ENCODE measurements at regions not wholly inside any gene's neighbourhood (a gene's known extent, or its start where the extent isn't known, plus 50 kb on each side); places are given as distances from the start of the nearest gene placed in this dataset.
"Not testable (repeated sequence)": the region's sequence is repeated elsewhere in the genome, so short reads cannot be mapped to it uniquely, and the experiment has no call there.

DNA sequence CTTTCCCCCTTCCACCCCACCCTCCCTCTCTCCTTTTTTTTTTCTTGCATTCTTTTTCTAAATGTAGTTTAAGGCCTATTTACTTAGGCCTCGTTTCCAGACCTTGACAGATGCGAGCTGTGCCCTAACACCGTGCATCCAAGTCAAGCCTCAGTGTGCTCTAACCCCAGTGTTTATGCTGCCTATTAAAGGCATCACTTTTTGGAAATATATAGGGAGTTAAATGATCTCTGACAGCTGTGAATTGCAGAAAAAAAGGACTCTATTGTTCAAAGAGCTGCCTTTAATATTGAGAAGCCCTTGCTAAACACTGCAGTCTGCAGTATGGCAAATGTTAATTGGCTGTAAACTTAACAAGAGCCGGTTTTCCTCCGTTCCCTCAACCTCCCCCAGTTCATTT is 270.4 kb upstream of the TUT7 start:
- Histone ChIP-seq H3K9me3 (no peaks in the 10 kb centered on the region), H3K27me3 (no peaks in the 10 kb centered on the region), H3K4me1 (no peaks in the 10 kb centered on the region), H3K4me3 (no peak overlapping the region), H3K27ac (no peak overlapping the region), H3K36me3 (no peaks in the 10 kb centered on the region)
- ATAC-seq (ENCODE audit: low FRiP score in 2 of 2) (peak in 1 of 2 donors; percentile 72), DNase-seq (no peak)
- TF ChIP-seq, protein P1, sequence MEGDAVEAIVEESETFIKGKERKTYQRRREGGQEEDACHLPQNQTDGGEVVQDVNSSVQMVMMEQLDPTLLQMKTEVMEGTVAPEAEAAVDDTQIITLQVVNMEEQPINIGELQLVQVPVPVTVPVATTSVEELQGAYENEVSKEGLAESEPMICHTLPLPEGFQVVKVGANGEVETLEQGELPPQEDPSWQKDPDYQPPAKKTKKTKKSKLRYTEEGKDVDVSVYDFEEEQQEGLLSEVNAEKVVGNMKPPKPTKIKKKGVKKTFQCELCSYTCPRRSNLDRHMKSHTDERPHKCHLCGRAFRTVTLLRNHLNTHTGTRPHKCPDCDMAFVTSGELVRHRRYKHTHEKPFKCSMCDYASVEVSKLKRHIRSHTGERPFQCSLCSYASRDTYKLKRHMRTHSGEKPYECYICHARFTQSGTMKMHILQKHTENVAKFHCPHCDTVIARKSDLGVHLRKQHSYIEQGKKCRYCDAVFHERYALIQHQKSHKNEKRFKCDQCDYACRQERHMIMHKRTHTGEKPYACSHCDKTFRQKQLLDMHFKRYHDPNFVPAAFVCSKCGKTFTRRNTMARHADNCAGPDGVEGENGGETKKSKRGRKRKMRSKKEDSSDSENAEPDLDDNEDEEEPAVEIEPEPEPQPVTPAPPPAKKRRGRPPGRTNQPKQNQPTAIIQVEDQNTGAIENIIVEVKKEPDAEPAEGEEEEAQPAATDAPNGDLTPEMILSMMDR (IDR thresholded peaks at IDR 0.05), result no peak
- no peak for TF ChIP-seq POLR2A (IDR thresholded peaks at IDR 0.05)
- no peak for TF ChIP-seq POLR2AphosphoS5 (IDR thresholded peaks at IDR 0.05)
- TF ChIP-seq EP300 (IDR thresholded peaks at IDR 0.05), result no peak
- 65 to 70% methylated on average over 5 of the region's 5 CpGs for WGBS, 2 donors

DNA sequence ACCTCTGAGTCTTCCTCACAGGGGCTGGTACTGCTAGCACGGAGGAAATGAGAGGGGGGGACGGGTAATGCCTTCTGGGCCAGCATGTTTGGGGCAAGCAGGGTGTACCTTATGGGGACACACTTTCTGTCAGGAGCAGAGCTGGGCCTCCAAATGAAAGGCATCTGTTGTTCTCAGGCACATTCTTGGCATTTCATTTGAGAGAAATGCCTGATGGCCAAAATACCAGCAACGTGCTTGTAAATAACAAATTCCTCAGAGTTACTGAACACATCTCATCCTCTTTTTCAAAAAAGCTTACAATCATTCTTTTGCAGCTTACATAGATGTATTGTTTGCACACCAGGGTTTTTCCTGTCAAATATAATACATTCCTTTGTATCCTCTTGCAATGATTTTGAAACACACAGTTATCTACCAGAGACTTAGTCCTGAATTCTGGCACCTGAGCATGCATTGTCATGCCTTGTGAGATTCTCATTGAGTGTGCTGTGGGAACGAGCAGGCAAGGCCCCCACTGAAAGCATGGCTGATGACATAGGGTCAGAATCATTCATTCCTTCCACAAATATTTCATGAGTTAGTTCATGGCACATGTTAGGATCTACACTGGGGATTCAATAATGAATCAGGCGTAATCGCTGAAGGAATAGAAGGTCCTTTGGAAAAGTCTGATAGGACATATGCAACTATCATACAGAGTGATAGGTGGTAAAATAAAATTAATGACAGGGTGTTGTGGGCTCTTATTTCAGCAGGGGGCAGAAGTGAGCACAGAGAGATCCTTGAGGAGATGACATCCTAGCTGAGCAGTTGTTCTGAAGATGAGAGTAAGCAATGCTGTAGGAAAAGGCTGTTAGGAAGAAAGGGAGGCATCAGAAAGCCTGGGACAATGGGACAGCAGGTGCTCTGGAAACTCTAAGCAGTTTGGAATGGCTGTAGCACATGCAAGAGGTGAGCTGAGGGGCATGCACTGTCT is 260.9 kb upstream of the TUT7 start:
- Histone ChIP-seq H3K27ac (no peak overlapping the region), H3K36me3 (no peaks in the 10 kb centered on the region), H3K27me3 (no peaks in the 10 kb centered on the region), H3K4me3 (no peak overlapping the region), H3K9me3 (no peaks in the 10 kb centered on the region), H3K4me1 (peaks cover 0 to 2% (median 0%) of the 10 kb centered on the region in 4 donors)
- peak; percentile 49 to 72 for ATAC-seq (ENCODE audit: low FRiP score in 2 of 2)
- no peak for DNase-seq
- 69 to 70% methylated on average over 6 of the region's 6 CpGs for WGBS, 2 donors
- TF ChIP-seq POLR2AphosphoS5 (IDR thresholded peaks at IDR 0.05), result no peak
- TF ChIP-seq, protein P1 (IDR thresholded peaks at IDR 0.05), result peak in 4 of 6 experiments; percentile 22 to 33 (median 30)
- TF ChIP-seq EP300 (IDR thresholded peaks at IDR 0.05), result no peak
- TF ChIP-seq POLR2A (IDR thresholded peaks at IDR 0.05), result no peak

DNA sequence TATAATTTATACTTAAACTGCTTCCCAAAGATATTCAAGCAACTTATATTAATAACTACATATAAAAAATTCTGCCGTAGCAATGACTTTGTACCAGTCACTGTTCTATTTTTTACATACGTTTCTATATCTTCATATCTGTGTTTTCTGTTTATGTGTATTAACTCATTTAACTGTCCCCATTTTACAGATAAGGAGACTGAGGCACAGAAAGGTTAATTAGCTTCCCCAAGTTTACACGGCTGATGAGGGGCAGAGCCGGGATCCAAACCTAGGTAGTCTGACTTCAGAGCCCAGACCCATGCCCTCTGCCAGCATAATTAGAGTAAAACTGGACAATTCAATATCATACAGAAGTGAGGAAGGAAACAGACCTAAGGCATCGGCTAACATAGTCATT is 259.7 kb upstream of the TUT7 start:
- no peak for TF ChIP-seq POLR2A (IDR thresholded peaks at IDR 0.05)
- TF ChIP-seq, protein P1 (IDR thresholded peaks at IDR 0.05), result no peak
- TF ChIP-seq EP300 (IDR thresholded peaks at IDR 0.05), result no peak
- TF ChIP-seq POLR2AphosphoS5 (IDR thresholded peaks at IDR 0.05), result no peak
- ATAC-seq (ENCODE audit: low FRiP score in 2 of 2) (no peak), DNase-seq (no peak)
- H3K36me3 ChIP-seq, result no peaks in the 10 kb centered on the region
- H3K4me1 ChIP-seq, result peaks cover 0 to 2% (median 0%) of the 10 kb centered on the region in 4 donors
- no peak overlapping the region for H3K4me3 ChIP-seq
- no peaks in the 10 kb centered on the region for H3K9me3 ChIP-seq
- H3K27me3 ChIP-seq, result no peaks in the 10 kb centered on the region
- 89 to 90% methylated on average over 5 of the region's 5 CpGs for WGBS, 2 donors
- no peak overlapping the region for H3K27ac ChIP-seq

DNA sequence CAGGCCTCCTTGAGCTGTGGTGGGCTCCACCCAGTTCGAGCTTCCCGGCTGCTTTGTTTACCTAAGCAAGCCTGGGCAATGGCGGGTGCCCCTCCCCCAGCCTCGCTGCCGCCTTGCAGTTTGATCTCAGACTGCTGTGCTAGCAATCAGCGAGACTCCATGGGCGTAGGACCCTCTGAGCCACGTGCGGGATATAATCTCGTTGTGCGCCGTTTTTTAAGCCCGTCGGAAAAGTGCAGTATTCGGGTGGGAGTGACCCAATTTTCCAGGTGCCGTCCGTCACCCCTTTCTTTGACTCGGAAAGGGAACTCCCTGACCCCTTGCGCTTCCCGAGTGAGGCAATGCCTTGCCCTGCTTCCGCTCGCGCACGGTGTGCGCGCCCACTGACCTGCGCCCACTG is 257.3 kb upstream of the TUT7 start:
- H3K27me3 ChIP-seq; H3K27ac ChIP-seq; H3K9me3 ChIP-seq; H3K4me3 ChIP-seq; H3K4me1 ChIP-seq; H3K36me3 ChIP-seq; ATAC-seq (ENCODE audit: low FRiP score in 2 of 2): not testable (repeated sequence)
- peak in 1 of 2 donors; percentile 45 for DNase-seq
- 84 to 94% methylated on average over 21 to 24 of the region's 27 CpGs for WGBS, 2 donors

DNA sequence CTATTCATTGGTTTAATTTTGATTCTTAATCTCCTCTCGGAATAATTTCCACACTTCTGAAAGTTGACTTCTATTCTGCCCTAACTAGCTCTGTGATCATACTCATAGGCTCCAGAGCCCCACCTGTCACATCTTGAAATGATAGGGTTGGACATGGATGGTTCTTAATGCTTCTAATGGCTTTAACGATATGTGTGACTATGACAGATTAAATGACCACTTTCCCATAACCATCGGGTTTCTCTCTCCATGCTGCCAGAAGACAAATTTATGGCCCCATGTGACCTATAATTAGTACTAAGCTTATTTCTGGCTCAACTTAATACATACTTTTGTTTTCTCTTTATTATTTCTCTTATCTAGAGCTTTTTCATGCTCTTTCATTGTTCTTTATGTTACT is 251.1 kb upstream of the TUT7 start:
- no peaks in the 10 kb centered on the region for H3K36me3 ChIP-seq
- no peak for DNase-seq
- no peak for ATAC-seq (ENCODE audit: low FRiP score in 2 of 2)
- TF ChIP-seq, protein P1 (IDR thresholded peaks at IDR 0.05), result no peak
- TF ChIP-seq EP300 (IDR thresholded peaks at IDR 0.05), result no peak
- no peak overlapping the region for H3K4me3 ChIP-seq
- no peaks in the 10 kb centered on the region for H3K9me3 ChIP-seq
- H3K27ac ChIP-seq, result no peak overlapping the region
- no peaks in the 10 kb centered on the region for H3K27me3 ChIP-seq
- H3K4me1 ChIP-seq, result no peaks in the 10 kb centered on the region
- 72 to 79% methylated on average over 3 of the region's 3 CpGs for WGBS, 2 donors
